Kidney (tissue), 13 donors: ENCODE measurements at regions not wholly inside any gene's neighbourhood (a gene's known extent, or its start where the extent isn't known, plus 50 kb on each side); places are given as distances from the start of the nearest gene placed in this dataset.
A peak's percentile ranks its signal among the peaks of the same experiment; 100 is the strongest.

Experiments used
- DNase-seq, 5 donors: peaks; one replicate each; pipeline ENCODE4 v3.0.0-alpha.2; 2013 to 2020
- FAIRE-seq: peaks from 2 replicates; lab custom pipeline; 2012; peaks lifted over from hg19 to GRCh38; lab: Jason Lieb, UNC
- H3K27ac ChIP-seq, 2 donors: one replicate each; pipeline ENCODE4 v1.7.0; 2013; ENCODE audit warnings: low read depth in 2 of 2, low read length in 2 of 2, inconsistent platforms in 1 of 2
- H3K27me3 ChIP-seq: one replicate; pipeline ENCODE4 v1.7.1; 2013; ENCODE audit warnings: low read length, inconsistent platforms; ENCODE audit not compliant: control insufficient read depth, insufficient read depth
- H3K36me3 ChIP-seq, 3 donors: one replicate each; pipeline versions ENCODE4 v1.7.0 to v1.7.1; 2013; ENCODE audit warnings: low read length in 3 of 3, control low read depth in 1 of 3, inconsistent platforms in 1 of 3; ENCODE audit not compliant: insufficient read depth in 3 of 3, control insufficient read depth in 2 of 3
- H3K4me1 ChIP-seq, 3 donors: one replicate each; pipeline versions ENCODE4 v1.7.0 to v1.7.1; 2013; ENCODE audit warnings: low read length in 3 of 3, inconsistent platforms in 1 of 3, low read depth in 1 of 3; ENCODE audit not compliant: control insufficient read depth in 2 of 3, insufficient read depth in 2 of 3
- H3K4me3 ChIP-seq, 3 donors: one replicate each; pipeline versions ENCODE4 v1.7.0 to v1.8.1; 2013; ENCODE audit warnings: low read length in 3 of 3, control low read depth in 1 of 3, inconsistent platforms in 1 of 3
- H3K9ac ChIP-seq, 3 donors: one replicate each; pipeline versions ENCODE4 v1.7.0 to v1.7.1; 2013; ENCODE audit warnings: low read length in 3 of 3, control low read depth in 1 of 3, inconsistent platforms in 1 of 3
- H3K9me3 ChIP-seq, 3 donors: one replicate each; pipeline versions ENCODE4 v1.7.0 to v1.7.1; 2013; ENCODE audit warnings: low read length in 3 of 3, control low read depth in 1 of 3, inconsistent platforms in 1 of 3; ENCODE audit not compliant: control insufficient read depth in 2 of 3, insufficient read depth in 1 of 3
- CTCF ChIP-seq: IDR thresholded peaks from 3 replicates; pipeline ENCODE4 v1.5.1; 2012; ENCODE audit warnings: mild to moderate bottlenecking, moderate library complexity, borderline replicate concordance; ENCODE audit not compliant: insufficient read depth; ENCODE audit errors: extremely low read depth
- intact Hi-C: fragments of 100-400 bp; cut with DNase I; formaldehyde crosslinking; loops from one replicate; pipeline ENCODE4 v1.11.1; 2022
- donor health status: control.
- donor health status: control.
- donor health status: control.
- donor health status: control.
- donor health status: control.
- donor health status: DM: yes; HTN: yes; CAD: no.
- donor health status: Normal renal cell carcinoma (clear cell type).

GRCh38 chr2:42961385-42961811 lies 169.0 kb upstream of the HAAO start:
- no peak for FAIRE-seq

GRCh38 chr2:42960842-42961180 lies 168.4 kb upstream of the HAAO start:
- Histone ChIP-seq H3K9me3 (no peaks in the 10 kb centered on the region), H3K27ac (peak overlapping the region; percentile 32 to 64), H3K4me1 (peaks cover 0 to 49% (median 27%) of the 10 kb centered on the region in 3 donors), H3K9ac (no peak overlapping the region), H3K27me3 (no peaks in the 10 kb centered on the region), H3K36me3 (no peaks in the 10 kb centered on the region), H3K4me3 (no peak overlapping the region)
- intact Hi-C loops = no loop called here
- TF ChIP-seq CTCF = no peak
- no peak for DNase-seq
- no peak for FAIRE-seq

More at GRCh38 chr2:42961385-42961811, 169.0 kb upstream of the HAAO start:
- Histone ChIP-seq H3K9ac (peak overlapping the region in 1 of 3 donors; percentile 19), H3K36me3 (no peaks in the 10 kb centered on the region), H3K9me3 (no peaks in the 10 kb centered on the region), H3K4me1 (peaks cover 0 to 48% (median 25%) of the 10 kb centered on the region in 3 donors), H3K27ac (peak overlapping the region; percentile 9 to 64), H3K27me3 (no peaks in the 10 kb centered on the region), H3K4me3 (no peak overlapping the region)
- intact Hi-C loops = no loop called here
- TF ChIP-seq CTCF = no peak
- DNase-seq = peak in 4 of 5 donors; percentile 62 to 86 (median 77)

GRCh38 chr2:42960002-42960841 lies 167.8 kb upstream of the HAAO start:
- intact Hi-C loops = no loop called here
- Histone ChIP-seq H3K27ac (peak overlapping the region; percentile 32 to 67), H3K4me3 (no peak overlapping the region), H3K36me3 (no peaks in the 10 kb centered on the region), H3K9me3 (no peaks in the 10 kb centered on the region), H3K9ac (no peak overlapping the region), H3K4me1 (peaks cover 0 to 46% (median 27%) of the 10 kb centered on the region in 3 donors), H3K27me3 (no peaks in the 10 kb centered on the region)
- peak in 1 of 5 donors; percentile 64 for DNase-seq
- no peak for FAIRE-seq
- no peak for TF ChIP-seq CTCF
